ENCODE measurements at regions not wholly inside any gene's neighbourhood (a gene's known extent, or its start where the extent isn't known, plus 50 kb on each side); places are given as distances from the start of the nearest gene placed in this dataset.

- DNase-seq (ENCODE audit: low spot score), result no peak
- Mint-ChIP-seq H3K27me3 (ENCODE audit: unreplicated experiment) (no peaks in the 10 kb centered on the region), H3K9me3 (ENCODE audit: unreplicated experiment) (no peaks in the 10 kb centered on the region), H3K4me3 (ENCODE audit: unreplicated experiment) (no peak overlapping the region), H3K4me1 (ENCODE audit: unreplicated experiment) (no peaks in the 10 kb centered on the region), H3K36me3 (ENCODE audit: low read depth, unreplicated experiment) (no peaks in the 10 kb centered on the region), H3K27ac (ENCODE audit: unreplicated experiment) (no peak overlapping the region)
- no peak for TF ChIP-seq CTCF (IDR thresholded peaks at IDR 0.05; ENCODE audit: unreplicated experiment)
Measured at GRCh38 chr9:2963307-2963706, 119.4 kb upstream of the PUM3 start.

- H3K4me1 Mint-ChIP-seq (ENCODE audit: unreplicated experiment), result no peaks in the 10 kb centered on the region
- TF ChIP-seq CTCF (IDR thresholded peaks at IDR 0.05; ENCODE audit: unreplicated experiment), result no peak
- H3K27me3 Mint-ChIP-seq (ENCODE audit: unreplicated experiment), result peaks cover 2% of the 10 kb centered on the region
- H3K9me3 Mint-ChIP-seq (ENCODE audit: unreplicated experiment), result no peaks in the 10 kb centered on the region
- no peak overlapping the region for H3K27ac Mint-ChIP-seq (ENCODE audit: unreplicated experiment)
- no peak overlapping the region for H3K4me3 Mint-ChIP-seq (ENCODE audit: unreplicated experiment)
- DNase-seq (ENCODE audit: low spot score), result no peak
- no peaks in the 10 kb centered on the region for H3K36me3 Mint-ChIP-seq (ENCODE audit: low read depth, unreplicated experiment)
Measured at GRCh38 chr9:2962471-2963172, 118.7 kb upstream of the PUM3 start.

GRCh38 chr9:2958219-2958618 is 114.3 kb upstream of the PUM3 start:
- DNase-seq (ENCODE audit: low spot score), result no peak
- no peak for TF ChIP-seq CTCF (IDR thresholded peaks at IDR 0.05; ENCODE audit: unreplicated experiment)
- no peak overlapping the region for H3K4me3 Mint-ChIP-seq (ENCODE audit: unreplicated experiment)
- no peaks in the 10 kb centered on the region for H3K36me3 Mint-ChIP-seq (ENCODE audit: low read depth, unreplicated experiment)
- no peaks in the 10 kb centered on the region for H3K9me3 Mint-ChIP-seq (ENCODE audit: unreplicated experiment)
- no peaks in the 10 kb centered on the region for H3K4me1 Mint-ChIP-seq (ENCODE audit: unreplicated experiment)
- H3K27ac Mint-ChIP-seq (ENCODE audit: unreplicated experiment), result no peak overlapping the region
- H3K27me3 Mint-ChIP-seq (ENCODE audit: unreplicated experiment), result peaks cover 2% of the 10 kb centered on the region

- TF ChIP-seq CTCF (IDR thresholded peaks at IDR 0.05; ENCODE audit: unreplicated experiment), result no peak
- Mint-ChIP-seq H3K27me3 (ENCODE audit: unreplicated experiment) (peaks cover 2% of the 10 kb centered on the region), H3K9me3 (ENCODE audit: unreplicated experiment) (no peaks in the 10 kb centered on the region), H3K4me3 (ENCODE audit: unreplicated experiment) (no peak overlapping the region), H3K27ac (ENCODE audit: unreplicated experiment) (no peak overlapping the region), H3K4me1 (ENCODE audit: unreplicated experiment) (no peaks in the 10 kb centered on the region), H3K36me3 (ENCODE audit: low read depth, unreplicated experiment) (no peaks in the 10 kb centered on the region)
- no peak for DNase-seq (ENCODE audit: low spot score)
Measured at GRCh38 chr9:2957656-2958200, 113.8 kb upstream of the PUM3 start.

- TF ChIP-seq CTCF (IDR thresholded peaks at IDR 0.05; ENCODE audit: unreplicated experiment), result no peak
- H3K4me1 Mint-ChIP-seq (ENCODE audit: unreplicated experiment), result no peaks in the 10 kb centered on the region
- no peak overlapping the region for H3K4me3 Mint-ChIP-seq (ENCODE audit: unreplicated experiment)
- H3K36me3 Mint-ChIP-seq (ENCODE audit: low read depth, unreplicated experiment), result no peaks in the 10 kb centered on the region
- DNase-seq (ENCODE audit: low spot score), result no peak
- H3K27me3 Mint-ChIP-seq (ENCODE audit: unreplicated experiment), result peaks cover 2% of the 10 kb centered on the region
- H3K27ac Mint-ChIP-seq (ENCODE audit: unreplicated experiment), result no peak overlapping the region
- no peaks in the 10 kb centered on the region for H3K9me3 Mint-ChIP-seq (ENCODE audit: unreplicated experiment)
Measured at GRCh38 chr9:2955575-2955974, 111.7 kb upstream of the PUM3 start.

Data from endothelial cell (in vitro differentiated cells).